ENCODE measurements at regions not wholly inside any gene's neighbourhood (a gene's known extent, or its start where the extent isn't known, plus 50 kb on each side); places are given as distances from the start of the nearest gene placed in this dataset.

DNA sequence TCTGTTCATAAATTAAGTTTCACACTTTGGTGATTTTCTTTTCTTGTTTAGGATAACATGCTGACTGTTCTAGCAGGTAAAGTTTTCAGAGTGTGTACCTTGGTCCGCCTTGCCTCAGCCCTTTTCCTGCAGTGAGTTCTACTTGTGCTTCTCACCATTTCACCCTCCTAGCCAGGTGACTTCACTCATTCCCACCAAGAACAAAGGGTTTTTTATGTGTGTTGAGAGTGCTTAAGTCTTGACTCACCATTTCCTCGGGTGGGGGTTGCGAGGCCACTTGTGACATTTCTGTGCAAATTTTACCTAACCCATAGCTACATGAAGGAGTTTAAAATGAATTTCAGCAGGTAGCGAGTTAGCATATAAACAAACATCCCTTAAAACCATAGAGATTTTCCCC is 81.4 kb downstream of the C3orf38 start:
- DNase-seq (ENCODE audit: insufficient read length, low spot score), result no peak
- FAIRE-seq, result no peak
- TF ChIP-seq POLR2AphosphoS5 (IDR thresholded peaks at IDR 0.05; ENCODE audit: low read depth, low read length), result no peak
- no peak for TF ChIP-seq SPI1 (IDR thresholded peaks at IDR 0.05; ENCODE audit: low read depth, low read length)
- no peak for TF ChIP-seq PAX5 (IDR thresholded peaks at IDR 0.05; ENCODE audit: insufficient read depth, low read length, severe bottlenecking)
- TF ChIP-seq POLR2A (IDR thresholded peaks at IDR 0.05; ENCODE audit: low read depth, low read length), result no peak
- no peak for TF ChIP-seq TAF1 (IDR thresholded peaks at IDR 0.05; ENCODE audit: low read depth, low read length)
- no peak for TF ChIP-seq POU2F2 (IDR thresholded peaks at IDR 0.05; ENCODE audit: low read depth, low read length)

DNA sequence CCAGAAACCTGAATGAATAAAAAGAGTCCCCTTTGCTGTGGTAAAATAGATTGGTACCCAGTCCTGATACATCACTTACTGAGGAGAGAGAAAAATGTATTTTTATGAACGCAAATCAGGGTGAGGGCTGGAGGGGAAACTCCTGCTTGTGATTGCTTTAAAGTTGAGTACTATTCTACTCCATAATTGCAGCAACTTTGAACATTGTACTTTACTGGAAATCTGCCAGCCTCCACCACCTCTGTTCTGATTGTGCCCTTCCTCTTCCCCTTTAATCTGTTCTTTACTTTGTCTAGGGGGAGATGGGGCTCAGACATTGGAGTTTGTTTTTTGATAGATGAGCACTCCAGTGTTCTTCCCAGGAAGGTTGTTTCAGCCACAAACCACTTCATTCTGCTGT is 81.9 kb downstream of the C3orf38 start:
- TF ChIP-seq POLR2A (IDR thresholded peaks at IDR 0.05; ENCODE audit: low read depth, low read length) (no peak), POU2F2 (IDR thresholded peaks at IDR 0.05; ENCODE audit: low read depth, low read length) (no peak), POLR2AphosphoS5 (IDR thresholded peaks at IDR 0.05; ENCODE audit: low read depth, low read length) (no peak), SPI1 (IDR thresholded peaks at IDR 0.05; ENCODE audit: low read depth, low read length) (no peak), TAF1 (IDR thresholded peaks at IDR 0.05; ENCODE audit: low read depth, low read length) (no peak), PAX5 (IDR thresholded peaks at IDR 0.05; ENCODE audit: insufficient read depth, low read length, severe bottlenecking) (no peak)

DNA sequence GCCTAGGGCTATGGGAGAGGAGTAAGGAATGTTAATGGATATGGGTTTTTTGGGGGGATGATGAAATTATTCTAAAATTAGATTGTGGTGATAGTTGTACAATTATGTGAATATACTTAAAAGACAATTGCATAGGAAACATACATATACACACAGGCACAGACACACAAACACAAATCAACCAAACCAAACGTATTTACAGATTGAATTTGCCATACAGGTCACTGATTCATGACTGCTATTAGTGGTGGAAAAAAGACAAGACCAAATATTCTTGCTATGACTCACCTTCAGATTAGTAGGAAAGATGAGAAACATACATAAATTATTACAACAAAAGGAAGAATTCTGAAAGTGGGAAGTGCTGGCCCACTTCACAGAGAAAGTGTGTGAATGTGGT is 85.3 kb downstream of the C3orf38 start:
- FAIRE-seq, result no peak

More for the DNA sequence above, 81.9 kb downstream of the C3orf38 start:
- DNase-seq (ENCODE audit: insufficient read length, low spot score), result no peak
- no peak for FAIRE-seq

DNA sequence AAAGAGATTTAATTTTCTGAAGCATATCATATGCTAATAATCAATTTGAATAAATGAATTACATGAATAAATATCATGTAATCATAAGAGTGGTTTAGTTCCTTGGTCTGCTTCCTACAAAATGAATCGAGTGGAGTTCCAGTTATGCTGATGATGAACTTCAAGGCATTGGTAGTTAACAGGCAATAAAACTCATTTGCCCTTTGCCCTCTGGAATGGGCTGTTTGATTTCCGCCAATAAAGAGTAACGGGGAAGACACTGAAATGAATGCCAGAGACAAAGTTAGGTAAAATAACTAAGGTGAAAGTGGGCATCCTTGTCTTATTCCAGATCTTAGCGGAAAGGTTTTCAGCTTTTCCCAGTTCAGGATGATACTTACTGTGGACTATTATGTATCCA is 90.1 kb downstream of the C3orf38 start:
- FAIRE-seq, result no peak
- TF ChIP-seq POLR2AphosphoS5 (IDR thresholded peaks at IDR 0.05; ENCODE audit: low read depth, low read length), result no peak
- no peak for TF ChIP-seq POU2F2 (IDR thresholded peaks at IDR 0.05; ENCODE audit: low read depth, low read length)
- no peak for TF ChIP-seq POLR2A (IDR thresholded peaks at IDR 0.05; ENCODE audit: low read depth, low read length)
- no peak for TF ChIP-seq TAF1 (IDR thresholded peaks at IDR 0.05; ENCODE audit: low read depth, low read length)
- TF ChIP-seq SPI1 (IDR thresholded peaks at IDR 0.05; ENCODE audit: low read depth, low read length), result no peak
- TF ChIP-seq PAX5 (IDR thresholded peaks at IDR 0.05; ENCODE audit: insufficient read depth, low read length, severe bottlenecking), result no peak
- DNase-seq (ENCODE audit: insufficient read length, low spot score), result no peak

More for the DNA sequence above, 85.3 kb downstream of the C3orf38 start:
- TF ChIP-seq SPI1 (IDR thresholded peaks at IDR 0.05; ENCODE audit: low read depth, low read length) (no peak), POU2F2 (IDR thresholded peaks at IDR 0.05; ENCODE audit: low read depth, low read length) (no peak), POLR2AphosphoS5 (IDR thresholded peaks at IDR 0.05; ENCODE audit: low read depth, low read length) (no peak), PAX5 (IDR thresholded peaks at IDR 0.05; ENCODE audit: insufficient read depth, low read length, severe bottlenecking) (no peak), TAF1 (IDR thresholded peaks at IDR 0.05; ENCODE audit: low read depth, low read length) (no peak)
- no peak for DNase-seq (ENCODE audit: insufficient read length, low spot score)

DNA sequence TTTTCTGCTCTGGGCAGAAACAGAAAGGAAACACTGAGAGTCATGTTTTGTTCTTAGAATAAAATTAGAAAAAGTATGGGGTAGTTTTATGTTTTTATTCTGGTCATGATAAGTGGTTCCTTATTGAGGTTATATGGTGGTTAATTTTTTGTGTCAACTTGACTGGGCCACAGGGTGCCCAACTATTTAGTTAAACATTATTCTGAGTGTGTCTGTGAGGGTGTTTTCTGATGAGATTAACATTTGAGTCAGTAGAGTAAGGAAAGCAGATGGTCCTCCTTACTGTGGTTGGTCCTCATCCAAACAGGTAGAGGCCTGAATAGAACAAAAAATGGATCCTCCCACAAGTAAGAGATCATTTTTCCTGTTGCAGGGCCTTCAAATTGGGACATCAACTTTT is 98.9 kb downstream of the C3orf38 start:
- FAIRE-seq (no peak), DNase-seq (ENCODE audit: insufficient read length, low spot score) (no peak)
- TF ChIP-seq POLR2AphosphoS5 (IDR thresholded peaks at IDR 0.05; ENCODE audit: low read depth, low read length), result no peak
- TF ChIP-seq POU2F2 (IDR thresholded peaks at IDR 0.05; ENCODE audit: low read depth, low read length), result no peak
- no peak for TF ChIP-seq SPI1 (IDR thresholded peaks at IDR 0.05; ENCODE audit: low read depth, low read length)
- TF ChIP-seq PAX5 (IDR thresholded peaks at IDR 0.05; ENCODE audit: insufficient read depth, low read length, severe bottlenecking), result no peak
- no peak for TF ChIP-seq POLR2A (IDR thresholded peaks at IDR 0.05; ENCODE audit: low read depth, low read length)
- no peak for TF ChIP-seq TAF1 (IDR thresholded peaks at IDR 0.05; ENCODE audit: low read depth, low read length)

DNA sequence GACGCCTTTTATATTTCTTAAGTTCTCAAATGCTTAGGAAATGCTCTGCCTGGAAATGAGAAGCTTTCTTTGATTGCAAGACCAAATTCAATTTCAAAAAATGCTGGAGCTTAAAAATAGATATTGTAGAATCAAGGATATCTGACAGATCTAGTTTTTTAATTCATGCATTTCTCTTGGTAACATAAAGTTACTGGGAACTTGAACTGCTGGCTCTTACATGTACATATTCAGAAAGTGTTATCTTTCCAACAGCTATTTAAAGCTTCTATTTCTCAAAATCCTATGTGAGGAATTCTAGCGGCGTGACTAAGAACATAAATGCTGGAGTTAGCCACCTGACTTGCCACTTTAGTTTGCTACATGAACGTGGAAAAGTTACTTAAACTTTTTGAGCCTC is 109.3 kb downstream of the C3orf38 start:
- DNase-seq (ENCODE audit: insufficient read length, low spot score), result no peak
- TF ChIP-seq POLR2A (IDR thresholded peaks at IDR 0.05; ENCODE audit: low read depth, low read length) (no peak), PAX5 (IDR thresholded peaks at IDR 0.05; ENCODE audit: insufficient read depth, low read length, severe bottlenecking) (no peak), POU2F2 (IDR thresholded peaks at IDR 0.05; ENCODE audit: low read depth, low read length) (no peak), SPI1 (IDR thresholded peaks at IDR 0.05; ENCODE audit: low read depth, low read length) (no peak)
- no peak for FAIRE-seq

DNA sequence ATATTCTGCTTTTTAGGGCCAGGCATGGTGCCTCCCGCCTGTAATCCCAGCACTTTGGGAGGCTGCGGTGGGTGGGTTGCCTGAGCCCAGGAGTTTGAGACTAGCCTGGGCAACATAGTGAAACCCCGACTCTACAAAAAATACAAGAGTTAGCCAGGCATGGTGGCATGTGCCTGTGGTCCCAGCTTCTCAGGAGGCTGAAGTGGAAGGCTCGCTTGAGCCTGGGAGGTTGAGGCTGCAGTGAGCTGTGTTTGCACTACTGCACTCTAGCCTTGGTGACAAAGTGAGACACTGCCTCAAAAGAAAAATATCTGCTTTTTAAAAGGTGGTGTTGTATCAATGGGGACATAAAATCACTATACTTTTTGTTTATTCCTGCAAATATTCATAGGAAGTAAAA is 112.8 kb downstream of the C3orf38 start:
- no peak for DNase-seq (ENCODE audit: insufficient read length, low spot score)
- FAIRE-seq, result no peak
- TF ChIP-seq POLR2AphosphoS5 (IDR thresholded peaks at IDR 0.05; ENCODE audit: low read depth, low read length) (no peak), PAX5 (IDR thresholded peaks at IDR 0.05; ENCODE audit: insufficient read depth, low read length, severe bottlenecking) (no peak), POU2F2 (IDR thresholded peaks at IDR 0.05; ENCODE audit: low read depth, low read length) (no peak), POLR2A (IDR thresholded peaks at IDR 0.05; ENCODE audit: low read depth, low read length) (no peak), TAF1 (IDR thresholded peaks at IDR 0.05; ENCODE audit: low read depth, low read length) (no peak), SPI1 (IDR thresholded peaks at IDR 0.05; ENCODE audit: low read depth, low read length) (no peak)

DNA sequence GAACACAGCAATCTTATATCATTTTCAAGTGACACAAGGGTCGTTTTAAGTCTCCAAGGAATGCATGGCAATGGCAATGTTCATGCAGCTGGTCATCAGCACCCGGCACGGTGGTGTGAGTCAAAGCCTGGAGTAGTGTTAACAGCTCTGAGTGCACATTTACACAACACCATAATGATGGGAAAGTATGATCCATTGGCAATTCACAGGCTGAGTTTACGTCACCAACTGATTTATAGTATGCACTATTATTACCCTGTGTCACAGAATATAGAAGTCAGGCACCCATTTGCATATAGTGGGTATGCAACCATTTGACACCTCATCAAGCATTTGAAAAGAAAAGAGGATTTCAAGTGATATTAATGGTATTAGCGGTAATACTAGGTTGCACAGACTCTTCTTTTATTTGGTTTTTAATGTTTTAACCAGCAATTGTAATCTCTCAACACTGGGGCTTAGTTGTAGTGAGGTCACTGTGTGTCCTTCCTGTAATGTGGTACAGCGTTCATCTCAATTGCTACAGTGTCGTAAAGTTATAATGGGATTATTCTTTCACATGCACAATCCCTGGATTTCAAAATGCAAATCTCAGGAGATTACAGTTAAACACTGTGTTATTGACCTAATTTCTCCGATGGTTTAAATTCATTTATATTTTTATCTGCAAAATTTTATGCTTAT is 113.8 kb downstream of the C3orf38 start:
- FAIRE-seq (no peak), DNase-seq (ENCODE audit: insufficient read length, low spot score) (no peak)
- TF ChIP-seq POLR2A (IDR thresholded peaks at IDR 0.05; ENCODE audit: low read depth, low read length) (no peak), PAX5 (IDR thresholded peaks at IDR 0.05; ENCODE audit: insufficient read depth, low read length, severe bottlenecking) (no peak), POLR2AphosphoS5 (IDR thresholded peaks at IDR 0.05; ENCODE audit: low read depth, low read length) (no peak), SPI1 (IDR thresholded peaks at IDR 0.05; ENCODE audit: low read depth, low read length) (no peak), POU2F2 (IDR thresholded peaks at IDR 0.05; ENCODE audit: low read depth, low read length) (no peak), TAF1 (IDR thresholded peaks at IDR 0.05; ENCODE audit: low read depth, low read length) (no peak)

DNA sequence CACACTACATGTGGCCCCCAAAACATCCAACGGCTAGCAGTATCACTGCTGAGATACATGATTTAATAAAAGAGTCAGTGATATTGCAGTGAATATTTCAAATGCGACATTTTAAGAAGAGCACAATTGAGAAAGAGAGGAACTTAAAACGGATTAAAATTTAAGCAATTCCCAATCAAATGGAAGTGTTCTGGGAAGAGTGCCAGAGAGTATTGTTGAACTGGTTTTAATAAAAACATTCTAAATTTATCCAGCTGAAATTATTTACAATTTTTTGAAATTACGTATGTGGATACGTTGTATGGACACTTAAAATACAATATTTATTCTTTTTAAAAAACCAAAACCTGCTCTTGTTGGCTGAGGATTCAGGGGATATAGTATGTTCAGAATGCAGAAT is 117.7 kb downstream of the C3orf38 start:
- FAIRE-seq, result no peak
- DNase-seq (ENCODE audit: insufficient read length, low spot score), result no peak
- TF ChIP-seq POLR2AphosphoS5 (IDR thresholded peaks at IDR 0.05; ENCODE audit: low read depth, low read length) (no peak), PAX5 (IDR thresholded peaks at IDR 0.05; ENCODE audit: insufficient read depth, low read length, severe bottlenecking) (no peak), SPI1 (IDR thresholded peaks at IDR 0.05; ENCODE audit: low read depth, low read length) (no peak)

DNA sequence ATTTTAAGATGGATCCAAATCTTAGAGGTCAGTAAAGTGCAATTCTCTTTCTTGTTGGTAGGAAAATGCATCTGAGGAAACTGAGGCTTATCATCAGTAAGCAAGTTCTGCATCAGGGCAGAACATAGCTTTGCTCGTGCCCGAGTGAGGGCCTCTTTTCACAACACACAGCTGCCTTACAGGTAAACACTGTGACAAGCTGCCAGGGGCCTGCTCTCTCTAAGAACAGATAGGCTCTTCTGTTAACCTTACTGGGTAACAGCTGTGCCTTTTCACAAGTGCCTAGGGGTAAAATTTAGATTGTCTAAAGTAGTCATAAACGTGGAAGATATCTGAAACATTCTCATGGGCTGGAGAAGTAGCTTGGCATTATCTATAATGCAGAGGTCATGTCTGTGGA is 118.1 kb downstream of the C3orf38 start:
- no peak for TF ChIP-seq SPI1 (IDR thresholded peaks at IDR 0.05; ENCODE audit: low read depth, low read length)
- no peak for TF ChIP-seq POLR2AphosphoS5 (IDR thresholded peaks at IDR 0.05; ENCODE audit: low read depth, low read length)
- TF ChIP-seq POLR2A (IDR thresholded peaks at IDR 0.05; ENCODE audit: low read depth, low read length), result no peak
- no peak for TF ChIP-seq TAF1 (IDR thresholded peaks at IDR 0.05; ENCODE audit: low read depth, low read length)
- no peak for TF ChIP-seq PAX5 (IDR thresholded peaks at IDR 0.05; ENCODE audit: insufficient read depth, low read length, severe bottlenecking)
- no peak for TF ChIP-seq POU2F2 (IDR thresholded peaks at IDR 0.05; ENCODE audit: low read depth, low read length)
- no peak for DNase-seq (ENCODE audit: insufficient read length, low spot score)
- FAIRE-seq, result no peak

All from GM12891 (cell line).